ENCODE measurements at regions not wholly inside any gene's neighbourhood (a gene's known extent, or its start where the extent isn't known, plus 50 kb on each side); places are given as distances from the start of the nearest gene placed in this dataset.

DNA sequence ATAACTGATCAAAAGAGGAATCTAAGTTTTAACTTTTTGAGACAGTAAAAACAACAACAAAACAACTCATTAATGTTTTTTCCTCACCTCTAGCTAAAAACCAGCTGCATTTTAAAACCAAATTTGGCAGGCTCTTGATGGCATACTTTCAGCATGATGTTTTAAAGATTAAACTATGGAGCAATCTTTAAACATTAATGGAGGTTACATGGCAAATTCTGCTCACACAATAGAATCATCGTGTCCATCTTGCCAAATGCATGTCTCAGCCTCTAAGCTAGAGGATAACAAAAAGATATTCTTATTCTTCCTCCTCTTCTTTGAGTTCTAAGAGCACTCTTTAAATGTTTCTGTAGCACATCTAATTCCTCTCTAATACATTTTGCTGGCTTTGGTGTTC, 579.8 kb upstream of the PKN2 start:
- no peak for DNase-seq

DNA sequence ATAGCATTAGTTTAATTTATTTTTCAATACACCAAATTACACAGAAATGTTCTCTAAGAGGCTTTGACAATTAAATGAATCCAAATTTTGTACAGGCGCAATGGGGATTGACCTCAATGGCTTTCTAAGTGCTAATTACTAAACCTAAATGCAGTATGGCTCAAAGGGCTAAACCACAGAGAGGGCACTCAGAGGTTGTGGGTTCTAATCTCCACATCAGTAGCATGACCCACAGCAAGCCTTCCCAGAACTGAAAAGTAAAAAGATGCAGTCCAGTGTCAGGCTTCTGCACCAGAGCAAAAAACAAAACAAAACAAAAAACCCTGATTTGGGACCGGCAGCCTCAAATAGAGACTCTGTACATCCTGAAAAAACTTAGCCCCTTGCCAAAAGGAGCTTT, 579.2 kb upstream of the PKN2 start:
- no peak for DNase-seq

DNA sequence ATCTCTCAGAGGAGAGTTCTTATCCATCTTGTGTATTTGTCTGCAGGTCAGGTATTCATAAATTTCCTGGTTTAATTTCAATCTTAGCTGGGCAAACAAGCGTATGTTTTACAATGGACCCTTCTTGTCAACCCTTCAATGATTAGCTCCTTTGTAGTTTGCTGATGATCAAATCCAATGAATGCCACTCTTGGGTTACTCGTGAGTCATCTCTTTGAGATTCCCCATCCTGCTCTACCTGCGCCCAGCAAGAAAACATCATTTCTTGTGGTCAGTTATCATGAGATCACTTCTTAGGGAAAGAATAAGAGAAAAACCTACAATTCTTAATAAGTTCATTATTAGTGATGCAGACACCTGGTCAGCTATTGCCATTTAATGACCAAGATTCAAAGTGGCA, 572.3 kb upstream of the PKN2 start:
- no peak for DNase-seq

DNA sequence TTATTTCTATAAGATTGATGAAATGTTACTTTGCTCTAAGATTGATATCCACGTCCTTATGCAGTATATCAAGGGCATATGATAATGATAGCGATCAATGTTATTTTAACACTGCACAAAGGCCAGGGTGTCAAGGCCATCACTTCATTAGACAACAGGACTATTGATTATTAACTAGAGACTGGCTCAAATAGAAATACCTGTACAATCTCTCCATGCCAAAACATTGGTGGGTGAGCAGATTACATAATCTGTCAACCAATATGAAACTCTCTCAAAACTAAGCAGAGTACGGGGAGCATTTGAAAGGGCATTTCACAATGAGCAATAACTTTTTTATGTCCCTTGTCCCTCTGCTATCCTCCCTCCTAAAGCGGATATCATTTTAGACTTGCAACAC, 566.5 kb upstream of the PKN2 start:
- DNase-seq, result no peak

DNA sequence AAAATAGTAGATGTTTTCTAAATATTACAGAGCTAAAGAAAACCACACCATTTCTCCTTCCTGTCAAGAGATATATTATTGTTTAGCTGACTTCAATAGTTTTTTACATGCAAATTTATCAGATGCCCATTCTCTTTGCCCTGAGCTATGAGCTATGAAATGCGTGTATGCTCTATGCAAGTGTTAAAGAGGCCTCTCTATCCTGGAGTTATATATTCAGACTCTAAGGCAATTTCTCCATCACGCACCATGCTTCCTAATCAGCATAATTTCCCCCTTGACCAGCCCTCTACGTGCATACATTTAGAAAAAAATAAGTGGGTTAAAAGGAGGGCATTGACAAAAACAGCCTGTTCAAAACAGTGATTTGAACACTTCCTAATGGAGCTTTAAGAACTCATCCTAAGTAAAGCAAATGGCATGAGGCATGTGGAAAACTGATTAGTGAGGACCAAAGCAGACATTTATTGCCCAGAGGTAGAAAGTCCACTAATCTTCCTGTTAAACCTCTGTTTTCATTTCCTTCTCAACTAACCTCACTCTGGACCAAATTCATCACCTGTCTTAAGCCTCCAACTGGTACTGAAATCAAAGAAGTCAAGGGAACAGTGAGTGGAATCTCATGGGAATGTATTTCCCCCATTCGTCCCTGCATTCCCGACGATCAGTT, 565.8 kb upstream of the PKN2 start:
- DNase-seq, result no peak

DNA sequence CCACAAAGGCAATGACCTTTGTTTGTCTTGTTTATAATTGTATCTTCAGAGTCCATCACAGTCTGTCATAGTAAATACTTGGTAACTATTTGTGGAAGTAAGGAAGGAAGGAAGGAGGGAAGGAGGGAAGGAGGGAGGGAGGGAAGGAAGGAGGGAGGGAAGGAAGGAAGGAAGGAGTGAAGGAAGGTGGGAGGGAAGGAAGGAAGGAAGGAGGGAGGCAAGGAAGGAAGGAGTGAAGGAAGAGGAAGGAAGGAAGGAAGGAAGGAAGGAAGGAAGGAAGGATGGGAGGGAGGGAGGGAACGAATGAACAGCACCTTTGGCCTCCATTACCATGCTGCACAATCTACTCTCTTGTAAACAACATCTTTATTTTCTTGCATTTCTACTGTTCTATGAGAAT, 559.5 kb upstream of the PKN2 start:
- no peak for DNase-seq

DNA sequence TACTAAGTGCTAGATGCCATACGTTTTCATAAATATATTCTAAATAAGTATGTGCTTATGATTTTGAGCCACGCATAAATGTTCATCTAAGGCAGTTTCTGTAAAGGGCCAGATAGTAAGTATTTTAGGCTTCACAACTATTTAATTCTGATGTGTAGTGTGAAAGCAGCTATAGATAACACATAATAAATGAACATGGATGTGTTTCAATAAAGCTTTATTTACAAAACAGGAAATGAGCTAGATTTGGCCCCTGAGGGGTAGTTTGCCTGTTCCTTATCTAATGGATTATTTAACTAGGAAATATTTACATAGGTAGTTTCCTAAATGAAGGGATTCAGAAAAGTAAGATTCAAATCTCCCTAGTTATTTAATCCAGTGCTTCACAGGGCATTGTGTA, 557.6 kb upstream of the PKN2 start:
- no peak for DNase-seq

DNA sequence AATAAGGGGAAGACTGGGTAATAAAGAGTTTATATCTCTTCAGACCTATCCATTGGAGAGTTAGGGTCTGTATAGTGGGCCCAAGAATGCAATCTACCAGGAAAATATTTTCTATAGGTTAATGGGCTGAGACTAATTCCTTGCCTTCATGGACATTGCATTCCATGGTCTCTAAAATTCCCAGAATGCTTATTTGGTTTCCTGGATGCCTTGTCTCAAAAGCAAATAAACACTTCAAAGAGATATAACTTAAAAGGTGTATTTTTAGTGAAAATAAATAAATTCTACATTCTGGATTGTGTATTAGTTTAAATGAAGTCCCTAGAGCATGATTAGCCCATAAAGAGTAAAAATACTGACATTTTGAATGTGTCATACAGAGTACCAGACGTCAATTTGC, 550.1 kb upstream of the PKN2 start:
- DNase-seq, result no peak

DNA sequence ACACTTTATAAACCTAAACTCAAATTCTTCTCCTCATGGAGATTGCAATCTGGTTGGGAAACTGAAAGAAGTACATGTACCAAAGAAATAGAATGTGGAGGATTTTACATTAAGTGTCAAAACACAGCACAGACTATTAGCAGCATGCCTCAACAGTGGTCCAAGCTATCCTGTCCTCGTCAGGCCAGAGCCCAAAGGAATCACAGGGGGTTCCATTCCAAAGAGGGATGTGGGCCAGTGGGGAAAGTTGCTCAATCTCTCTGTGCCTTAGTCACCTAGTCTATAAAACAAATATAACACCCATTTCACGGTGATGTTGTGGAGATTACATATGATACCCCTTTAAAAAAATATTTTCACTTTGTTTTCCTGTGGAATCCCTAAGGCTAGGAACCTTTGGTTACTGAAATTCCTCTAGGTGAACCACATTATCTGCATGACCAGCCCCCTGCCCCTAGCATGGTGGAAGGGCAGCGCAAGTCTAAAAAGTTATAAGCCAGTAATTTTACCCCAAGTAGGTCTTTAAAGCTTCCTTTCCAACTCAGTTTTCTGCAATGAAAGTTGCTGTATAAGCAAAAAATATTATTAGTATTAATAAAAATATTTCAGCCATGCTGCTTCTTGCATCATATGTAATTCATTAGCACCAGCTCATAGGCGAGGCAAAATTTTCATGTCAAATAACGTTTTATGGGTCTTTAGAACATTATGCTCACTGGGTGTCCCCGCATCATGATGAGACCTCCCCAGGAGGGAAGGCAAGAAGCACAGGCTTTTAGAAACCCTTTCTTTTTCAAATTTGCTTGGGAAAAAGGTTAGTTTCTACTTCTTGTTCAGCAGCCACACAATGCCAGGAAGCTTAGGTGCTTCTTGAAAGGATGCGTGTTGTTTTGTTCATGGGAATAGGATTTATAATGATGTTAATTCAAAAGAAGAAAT, 548.8 kb upstream of the PKN2 start:
- DNase-seq, result no peak

DNA sequence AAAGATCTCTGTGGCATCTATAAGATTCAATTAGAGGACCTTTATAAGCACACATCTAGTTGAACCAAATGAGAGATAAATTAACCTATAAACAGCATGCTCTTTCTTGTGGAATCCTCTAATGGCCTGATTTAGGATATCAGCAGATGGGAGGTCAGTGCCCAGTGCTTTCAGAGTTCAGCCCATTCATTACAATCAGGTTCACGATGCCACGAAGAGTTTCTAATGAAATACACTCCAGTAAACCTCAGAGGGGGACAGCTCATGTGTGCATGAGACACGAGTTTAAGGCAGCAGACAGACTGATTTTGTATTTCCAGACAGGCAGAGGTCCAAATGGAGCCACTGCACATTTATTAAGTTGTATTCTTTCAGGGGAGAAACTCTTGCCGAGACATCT, 544.4 kb upstream of the PKN2 start:
- no peak for DNase-seq

DNA sequence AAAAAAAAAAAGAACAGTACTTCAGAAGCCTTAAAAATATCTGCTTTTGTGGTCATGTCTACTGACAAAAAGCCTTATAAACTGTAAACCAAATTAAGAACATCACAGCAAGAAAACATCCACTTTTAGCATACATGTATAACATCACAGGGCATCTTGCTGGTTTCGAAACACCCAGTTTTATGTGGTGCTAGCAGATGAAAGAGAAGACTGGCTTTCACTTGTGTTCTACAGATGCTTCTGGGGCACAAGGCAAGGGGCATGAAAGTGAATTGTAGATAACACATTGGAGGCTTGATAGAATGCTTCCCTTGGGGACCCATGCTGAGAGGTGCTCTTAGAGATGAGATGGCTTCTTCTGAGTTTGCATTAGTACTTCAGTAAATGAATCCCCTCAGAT, 543.7 kb upstream of the PKN2 start:
- no peak for DNase-seq

DNA sequence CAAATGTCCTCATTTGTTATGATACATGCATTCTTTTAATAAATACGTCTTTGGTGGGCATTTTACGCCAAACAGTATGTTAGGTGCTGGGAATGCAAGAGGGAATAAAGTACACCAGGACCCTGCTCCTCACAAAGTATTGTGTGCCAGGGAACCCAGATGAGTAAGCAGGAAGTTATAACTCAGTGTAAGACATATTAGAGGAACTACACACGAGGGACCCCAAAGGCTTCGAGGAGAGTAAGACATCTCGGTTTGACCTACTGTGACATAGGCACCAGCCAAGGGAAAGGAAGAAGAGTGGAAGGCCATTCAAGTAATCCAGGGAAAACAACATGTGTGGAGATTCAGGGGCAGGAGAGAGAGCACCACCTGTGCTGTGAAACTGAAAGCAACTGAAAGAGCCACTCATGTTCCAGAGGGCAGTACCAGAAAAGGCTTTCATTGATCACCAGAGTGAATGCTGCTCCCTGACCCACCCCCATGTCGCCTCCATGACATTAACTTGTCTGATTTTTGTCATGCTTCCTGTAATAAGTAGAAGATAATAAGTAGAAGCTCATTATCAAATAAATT, 542.5 kb upstream of the PKN2 start:
- DNase-seq, result no peak

DNA sequence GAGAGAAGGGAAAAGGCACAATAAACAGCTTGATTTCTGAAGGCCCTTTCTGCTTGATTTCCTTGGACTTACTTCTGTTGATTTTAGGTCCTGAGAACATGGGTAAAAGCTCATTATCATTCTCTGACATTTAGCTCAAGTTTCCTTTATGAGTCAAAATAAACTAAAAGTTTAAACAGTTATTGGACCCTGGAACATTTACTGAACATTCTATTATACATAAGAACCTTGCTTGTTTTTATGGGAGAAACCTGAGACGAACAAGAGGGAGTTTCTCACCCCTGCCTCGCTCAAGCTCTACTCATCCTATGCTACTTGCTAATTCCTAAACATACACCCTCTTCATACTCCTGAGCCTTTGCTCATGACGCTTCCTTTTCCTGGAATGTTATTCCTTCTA, 538.3 kb upstream of the PKN2 start:
- DNase-seq, result no peak

DNA sequence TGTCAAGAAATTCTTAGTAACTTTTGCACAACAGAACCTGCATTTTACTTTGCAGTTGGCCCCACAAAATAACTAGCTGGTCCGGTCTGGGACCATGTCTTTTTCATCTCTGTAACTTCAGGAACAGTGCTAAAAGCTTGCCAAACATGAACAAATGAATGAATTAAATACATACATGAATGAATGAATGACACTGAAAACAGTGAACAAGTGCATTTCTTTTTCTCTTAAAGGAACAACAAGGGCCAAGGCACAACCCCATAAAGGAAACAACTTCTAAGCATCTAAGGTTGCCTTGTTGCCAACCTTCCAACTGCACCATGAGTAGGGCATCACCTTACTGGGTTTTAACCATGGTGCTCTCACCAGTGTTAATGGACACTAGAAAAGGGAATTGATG, 534.4 kb upstream of the PKN2 start:
- DNase-seq, result no peak

DNA sequence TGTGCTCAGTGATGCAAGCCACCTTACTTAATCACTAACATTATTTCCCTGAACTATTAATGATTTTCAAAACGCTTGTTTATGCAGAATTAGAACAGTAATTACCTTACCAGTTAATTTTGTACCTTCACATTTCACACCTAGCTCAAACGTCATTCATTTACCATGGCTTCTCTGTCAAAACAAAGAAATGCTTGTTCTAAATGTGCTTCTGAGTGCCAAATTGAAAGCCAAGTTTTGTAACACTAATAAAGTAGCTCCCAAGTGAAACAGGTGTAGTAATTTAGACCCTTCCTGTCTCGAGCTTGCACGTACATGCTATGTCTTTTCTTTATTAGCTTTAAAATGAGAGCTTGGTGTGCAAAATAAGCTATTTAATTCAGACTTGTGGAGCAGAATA, 533.7 kb upstream of the PKN2 start:
- DNase-seq, result no peak

DNA sequence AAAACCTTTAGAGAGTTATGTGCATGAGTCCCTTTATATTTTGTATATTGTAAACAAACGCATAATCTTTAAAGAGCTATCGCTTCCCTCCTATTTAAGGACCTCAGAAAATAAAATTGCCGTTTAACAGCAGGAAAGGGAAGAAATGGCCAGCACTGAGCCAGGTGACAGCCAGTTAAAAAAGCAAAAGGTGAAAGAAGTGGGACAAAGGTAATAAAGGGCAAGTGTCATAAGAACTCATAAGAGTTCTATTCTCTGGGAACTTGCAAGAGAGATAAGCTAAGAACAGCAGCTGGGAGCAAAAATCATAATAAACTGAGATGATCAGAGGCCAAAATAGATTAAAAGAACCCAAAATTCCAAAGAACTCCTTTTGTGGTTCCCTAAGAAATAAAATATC, 520.9 kb upstream of the PKN2 start:
- no peak for DNase-seq

DNA sequence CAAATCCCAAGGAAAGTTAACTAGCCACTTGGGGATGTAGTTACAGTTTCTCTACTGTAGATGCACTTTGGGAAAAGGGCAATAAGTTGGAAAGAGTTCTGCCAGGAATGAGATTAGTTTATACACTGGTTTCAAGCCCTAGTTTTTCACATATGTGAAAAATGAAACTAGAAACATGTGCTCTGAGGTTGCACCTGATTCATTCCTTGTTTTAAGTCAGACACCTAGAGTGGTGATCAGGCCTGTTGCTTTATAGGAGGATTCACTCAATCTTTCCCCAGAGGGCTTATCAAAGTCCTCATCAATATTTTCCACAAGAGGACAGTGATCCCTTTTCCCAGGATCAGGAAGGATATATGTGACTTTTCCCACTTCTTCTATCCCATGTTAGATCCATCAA, 515.9 kb upstream of the PKN2 start:
- no peak for DNase-seq

DNA sequence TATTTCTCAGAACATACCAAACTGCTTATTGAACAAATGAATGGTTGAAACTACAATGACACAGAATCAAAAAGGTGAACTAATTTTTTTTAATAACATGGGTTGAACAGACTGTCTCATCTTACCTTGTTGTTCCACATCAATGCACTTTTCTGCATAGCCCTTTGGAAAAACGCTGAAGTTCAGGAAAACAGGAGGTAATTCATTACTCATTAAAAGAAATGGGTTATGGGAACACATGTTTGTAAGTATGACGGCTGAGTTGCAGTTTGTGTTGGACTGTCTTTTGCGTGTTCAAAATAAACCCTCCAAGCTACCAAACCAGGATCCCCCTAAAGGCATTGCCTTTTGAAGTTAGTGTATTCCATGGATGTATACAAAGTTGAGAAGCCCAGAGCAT, 514.9 kb upstream of the PKN2 start:
- no peak for DNase-seq

DNA sequence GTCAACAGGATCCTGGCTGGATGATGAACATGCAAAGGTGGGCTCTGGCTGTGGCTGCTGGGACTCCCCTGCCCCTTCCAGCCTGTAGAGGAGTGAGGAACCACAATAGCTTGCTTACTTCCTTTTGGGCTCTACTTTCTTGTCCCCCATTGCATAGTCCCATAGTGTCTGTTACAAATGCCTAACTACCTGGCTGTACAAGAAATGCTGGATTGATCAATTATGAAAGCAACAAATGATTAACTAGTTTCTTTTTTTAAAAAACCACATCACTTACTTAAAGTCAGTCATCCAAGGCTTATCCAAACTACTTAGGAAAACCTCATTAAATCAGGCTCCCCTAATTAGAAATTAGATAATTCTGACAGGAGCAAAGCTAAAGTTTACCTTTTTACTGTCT, 514.1 kb upstream of the PKN2 start:
- no peak for DNase-seq

DNA sequence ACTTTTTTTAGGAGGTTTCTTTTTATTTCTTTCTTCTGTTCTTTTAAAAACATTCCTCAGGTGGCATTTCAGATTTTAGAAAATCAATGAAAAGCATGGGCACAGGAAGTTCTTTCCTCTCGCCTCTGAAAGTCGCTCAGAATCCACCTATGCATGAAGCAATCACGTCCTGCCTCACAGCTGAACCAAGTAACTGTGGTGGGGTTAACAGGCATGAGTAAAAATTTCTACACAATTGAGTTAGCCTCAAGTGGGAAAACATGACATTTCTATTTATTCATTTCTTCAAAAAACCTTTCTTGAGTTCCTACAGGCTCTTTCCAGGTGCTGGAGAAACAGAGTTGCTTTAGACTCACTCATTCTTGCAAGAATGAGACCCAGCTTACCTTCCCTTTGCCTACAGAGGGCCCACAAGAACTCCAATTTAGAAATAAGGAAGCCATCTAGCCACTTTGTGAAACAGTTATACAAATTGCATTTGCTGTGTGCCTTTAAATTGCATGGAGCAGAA, 508.9 kb upstream of the PKN2 start:
- DNase-seq, result no peak

DNA sequence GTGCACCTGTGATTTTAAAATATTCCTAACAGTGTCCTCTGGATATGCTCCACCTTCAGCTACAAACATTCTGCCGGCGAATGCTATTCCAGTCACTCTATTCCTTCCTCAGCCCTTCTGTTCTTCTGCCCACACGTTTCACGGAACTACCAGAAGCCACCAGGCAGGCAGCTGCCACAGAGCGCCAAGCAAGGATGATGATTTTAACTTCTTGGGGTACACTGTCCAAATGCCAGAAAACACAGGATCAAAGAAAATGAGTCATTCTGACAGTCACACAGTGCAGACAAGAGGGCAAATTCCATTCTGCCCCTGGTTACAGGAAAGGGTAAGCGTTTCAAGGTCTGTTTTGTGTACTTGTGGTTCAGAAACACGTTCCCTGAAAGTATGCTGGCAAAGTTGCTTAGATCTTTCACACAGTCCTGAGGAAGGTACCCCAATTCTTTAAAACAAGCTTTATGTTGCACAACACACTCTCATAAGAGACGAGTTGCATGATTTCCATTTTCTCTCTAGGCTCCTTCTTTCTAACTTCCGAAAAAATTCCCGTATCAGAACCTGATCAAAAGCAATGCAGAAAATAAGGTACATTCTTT, 508.3 kb upstream of the PKN2 start:
- no peak for DNase-seq

DNA sequence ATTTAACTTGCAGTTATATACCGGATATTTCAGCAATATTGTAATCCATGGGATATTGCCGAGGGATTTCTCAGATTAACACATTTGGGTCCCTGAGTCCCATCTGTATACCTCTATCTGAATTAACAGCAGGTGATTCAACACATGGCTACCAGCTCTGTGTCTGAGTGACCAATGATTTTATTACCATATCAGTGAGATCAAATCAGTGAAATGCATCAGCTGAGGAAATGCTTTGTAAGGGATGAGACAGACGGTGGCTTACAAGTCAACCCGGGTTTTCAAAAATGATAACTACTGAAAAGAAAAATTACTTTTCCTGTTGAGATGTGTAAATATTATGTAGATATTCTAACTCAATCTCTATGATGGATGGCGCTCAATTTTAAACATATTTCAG, 504.1 kb upstream of the PKN2 start:
- DNase-seq, result no peak

DNA sequence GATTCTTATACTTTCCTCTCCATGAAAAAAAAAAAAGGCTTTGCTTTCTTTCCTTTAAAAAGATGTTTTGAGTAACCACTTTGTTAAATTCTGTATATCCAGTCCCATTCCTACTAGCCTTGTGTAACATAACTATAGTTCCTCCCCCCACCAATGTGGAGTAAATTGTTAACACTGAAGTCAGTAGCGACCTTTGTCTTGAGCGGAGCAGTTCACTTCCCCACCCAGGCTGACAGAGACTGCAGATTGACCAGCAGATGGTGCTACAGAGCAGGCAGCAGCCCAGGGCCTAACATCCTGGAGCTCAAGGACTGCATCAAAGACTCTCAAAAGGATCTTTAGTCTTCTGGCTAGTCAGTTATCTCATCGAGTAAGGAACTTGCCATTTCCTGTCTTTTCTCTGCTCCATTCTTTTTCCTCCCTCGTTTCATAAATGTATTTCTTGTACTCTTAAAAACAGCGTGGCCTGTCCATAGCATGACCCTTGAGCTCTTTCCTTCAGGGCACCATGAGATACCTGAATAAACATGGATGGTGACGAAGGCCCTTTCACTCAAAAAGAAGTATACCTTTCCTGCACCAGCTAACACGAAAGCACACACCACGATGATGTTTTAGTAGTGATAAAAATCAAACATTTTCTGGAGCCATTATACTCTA, 503.5 kb upstream of the PKN2 start:
- peak; percentile 39 for DNase-seq
